HG02642 (cell line): ENCODE measurements at regions not wholly inside any gene's neighbourhood (a gene's known extent, or its start where the extent isn't known, plus 50 kb on each side); places are given as distances from the start of the nearest gene placed in this dataset.
"Not testable (repeated sequence)": the region's sequence is repeated elsewhere in the genome, so short reads cannot be mapped to it uniquely, and the experiment has no call there.

ENCODE experiments used
- ATAC-seq: cut with Tn5 transposase; IDR thresholded peaks from one replicate; pipeline ENCODE4 v1.9.1; 2021; ENCODE audit warnings: mild to moderate bottlenecking; ENCODE audit not compliant: unreplicated experiment, poor library complexity

GRCh38 chr3:36656873-36657272 is 107.5 kb downstream of the DCLK3 start:
- ATAC-seq, result no peak

- ATAC-seq, result no peak
These were observed 111.3 kb downstream of the DCLK3 start for GRCh38 chr3:36653095-36653494.

- no peak for ATAC-seq
These were observed 112.2 kb downstream of the DCLK3 start for GRCh38 chr3:36652104-36652503.

- no peak for ATAC-seq
These were observed 114.1 kb downstream of the DCLK3 start for GRCh38 chr3:36650271-36650671.

GRCh38 chr3:36649125-36649524 is 115.2 kb downstream of the DCLK3 start:
- ATAC-seq, result no peak

GRCh38 chr3:36648241-36649034 is 115.9 kb downstream of the DCLK3 start:
- ATAC-seq, result peak; percentile 74

- no peak for ATAC-seq
These were observed 116.9 kb downstream of the DCLK3 start for GRCh38 chr3:36647423-36647853.

- ATAC-seq, result no peak
These were observed 121.2 kb downstream of the DCLK3 start for GRCh38 chr3:36643192-36643591.

GRCh38 chr3:36635731-36636130 is 128.6 kb downstream of the DCLK3 start:
- no peak for ATAC-seq

GRCh38 chr3:36633897-36634296 is 130.5 kb downstream of the DCLK3 start:
- ATAC-seq, result not testable (repeated sequence)

GRCh38 chr3:36633060-36633459 is 131.3 kb downstream of the DCLK3 start:
- no peak for ATAC-seq

GRCh38 chr3:36631549-36631948 is 132.8 kb downstream of the DCLK3 start:
- no peak for ATAC-seq

GRCh38 chr3:36615861-36616260 is 148.5 kb downstream of the DCLK3 start:
- no peak for ATAC-seq

GRCh38 chr3:36606871-36607765 is 157.2 kb downstream of the DCLK3 start:
- no peak for ATAC-seq

- no peak for ATAC-seq
These were observed 160.9 kb downstream of the DCLK3 start for GRCh38 chr3:36603423-36603822.

GRCh38 chr3:36600404-36600803 is 163.9 kb downstream of the DCLK3 start:
- no peak for ATAC-seq
